CD4-positive, alpha-beta T cell treated with Interleukin-17A for 4 hours (primary cell): ENCODE measurements at regions not wholly inside any gene's neighbourhood (a gene's known extent, or its start where the extent isn't known, plus 50 kb on each side); places are given as distances from the start of the nearest gene placed in this dataset.

ENCODE experiments used
- DNase-seq: peaks from one replicate; pipeline ENCODE4 v3.0.0-alpha.2; 2020; ENCODE audit warnings: mixed read lengths

- no peak for DNase-seq
Measured at GRCh38 chr6:98657764-98658163, 176.6 kb upstream of the POU3F2 start.

- DNase-seq, result no peak
Measured at GRCh38 chr6:98669371-98669770, 165.0 kb upstream of the POU3F2 start.

GRCh38 chr6:98670045-98670746 lies 164.2 kb upstream of the POU3F2 start:
- DNase-seq, result no peak

- DNase-seq, result no peak
Measured at GRCh38 chr6:98672681-98673475, 161.5 kb upstream of the POU3F2 start.

- DNase-seq, result no peak
Measured at GRCh38 chr6:98678481-98678880, 155.9 kb upstream of the POU3F2 start.

GRCh38 chr6:98686008-98686601 lies 148.3 kb upstream of the POU3F2 start:
- no peak for DNase-seq

GRCh38 chr6:98687752-98688151 lies 146.6 kb upstream of the POU3F2 start:
- no peak for DNase-seq

GRCh38 chr6:98695091-98695801 lies 139.1 kb upstream of the POU3F2 start:
- no peak for DNase-seq

GRCh38 chr6:98711380-98711779 lies 123.0 kb upstream of the POU3F2 start:
- DNase-seq, result no peak

GRCh38 chr6:98716341-98716740 lies 118.0 kb upstream of the POU3F2 start:
- DNase-seq, result no peak

GRCh38 chr6:98717322-98717877 lies 117.0 kb upstream of the POU3F2 start:
- no peak for DNase-seq

- DNase-seq, result no peak
Measured at GRCh38 chr6:98717988-98718387, 116.4 kb upstream of the POU3F2 start.

- DNase-seq, result no peak
Measured at GRCh38 chr6:98724537-98724936, 109.8 kb upstream of the POU3F2 start.

GRCh38 chr6:98747273-98747672 lies 87.1 kb upstream of the POU3F2 start:
- DNase-seq, result no peak

- DNase-seq, result no peak
Measured at GRCh38 chr6:98747960-98748359, 86.4 kb upstream of the POU3F2 start.

- no peak for DNase-seq
Measured at GRCh38 chr6:98759459-98759858, 74.9 kb upstream of the POU3F2 start.

GRCh38 chr6:98764373-98764911 lies 69.9 kb upstream of the POU3F2 start:
- DNase-seq, result no peak

GRCh38 chr6:98769546-98769945 lies 64.8 kb upstream of the POU3F2 start:
- peak; percentile 10 for DNase-seq

- no peak for DNase-seq
Measured at GRCh38 chr6:98775205-98775604, 59.2 kb upstream of the POU3F2 start.

GRCh38 chr6:98777762-98778161 lies 56.6 kb upstream of the POU3F2 start:
- DNase-seq, result no peak

GRCh38 chr6:98779618-98780017 lies 54.8 kb upstream of the POU3F2 start:
- DNase-seq, result no peak

GRCh38 chr6:98782772-98783171 lies 51.6 kb upstream of the POU3F2 start:
- DNase-seq, result no peak

- no peak for DNase-seq
Measured at GRCh38 chr6:98783578-98783977, 50.8 kb upstream of the POU3F2 start.
